GM12873 (cell line): ENCODE measurements at regions not wholly inside any gene's neighbourhood (a gene's known extent, or its start where the extent isn't known, plus 50 kb on each side); places are given as distances from the start of the nearest gene placed in this dataset.

Experiments used
- TF ChIP-seq, protein P1 (sequence below): IDR thresholded peaks from 2 replicates; pipeline ENCODE4 v1.5.1; 2012; ENCODE audit warnings: low read depth, mild to moderate bottlenecking, moderate library complexity, low read length, control low read depth; ENCODE audit not compliant: insufficient read depth; ENCODE audit errors: missing control alignments

DNA sequence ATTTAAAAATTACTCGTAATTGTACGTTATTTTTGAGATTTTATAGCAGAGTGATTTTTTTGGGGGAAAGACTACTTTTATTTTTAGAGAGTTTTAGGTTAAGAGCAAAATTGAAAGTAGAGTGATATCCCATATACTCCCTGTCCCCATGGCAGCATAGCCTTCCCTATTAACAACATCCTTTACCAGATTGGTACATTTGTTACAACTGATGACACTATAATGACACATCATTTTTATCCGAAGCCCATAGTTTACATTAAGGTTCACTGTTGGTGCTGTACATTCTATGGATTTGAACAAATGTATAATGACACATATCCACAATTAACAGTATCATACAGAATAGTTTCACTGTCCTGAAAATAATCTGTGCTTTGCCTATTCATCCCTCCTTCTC, 1126.4 kb upstream of the CITED2 start:
- TF ChIP-seq, protein P1, sequence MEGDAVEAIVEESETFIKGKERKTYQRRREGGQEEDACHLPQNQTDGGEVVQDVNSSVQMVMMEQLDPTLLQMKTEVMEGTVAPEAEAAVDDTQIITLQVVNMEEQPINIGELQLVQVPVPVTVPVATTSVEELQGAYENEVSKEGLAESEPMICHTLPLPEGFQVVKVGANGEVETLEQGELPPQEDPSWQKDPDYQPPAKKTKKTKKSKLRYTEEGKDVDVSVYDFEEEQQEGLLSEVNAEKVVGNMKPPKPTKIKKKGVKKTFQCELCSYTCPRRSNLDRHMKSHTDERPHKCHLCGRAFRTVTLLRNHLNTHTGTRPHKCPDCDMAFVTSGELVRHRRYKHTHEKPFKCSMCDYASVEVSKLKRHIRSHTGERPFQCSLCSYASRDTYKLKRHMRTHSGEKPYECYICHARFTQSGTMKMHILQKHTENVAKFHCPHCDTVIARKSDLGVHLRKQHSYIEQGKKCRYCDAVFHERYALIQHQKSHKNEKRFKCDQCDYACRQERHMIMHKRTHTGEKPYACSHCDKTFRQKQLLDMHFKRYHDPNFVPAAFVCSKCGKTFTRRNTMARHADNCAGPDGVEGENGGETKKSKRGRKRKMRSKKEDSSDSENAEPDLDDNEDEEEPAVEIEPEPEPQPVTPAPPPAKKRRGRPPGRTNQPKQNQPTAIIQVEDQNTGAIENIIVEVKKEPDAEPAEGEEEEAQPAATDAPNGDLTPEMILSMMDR = no peak

GRCh38 chr6:140499607-140500006, 1125.2 kb upstream of the CITED2 start:
- TF ChIP-seq, protein P1 = no peak

DNA sequence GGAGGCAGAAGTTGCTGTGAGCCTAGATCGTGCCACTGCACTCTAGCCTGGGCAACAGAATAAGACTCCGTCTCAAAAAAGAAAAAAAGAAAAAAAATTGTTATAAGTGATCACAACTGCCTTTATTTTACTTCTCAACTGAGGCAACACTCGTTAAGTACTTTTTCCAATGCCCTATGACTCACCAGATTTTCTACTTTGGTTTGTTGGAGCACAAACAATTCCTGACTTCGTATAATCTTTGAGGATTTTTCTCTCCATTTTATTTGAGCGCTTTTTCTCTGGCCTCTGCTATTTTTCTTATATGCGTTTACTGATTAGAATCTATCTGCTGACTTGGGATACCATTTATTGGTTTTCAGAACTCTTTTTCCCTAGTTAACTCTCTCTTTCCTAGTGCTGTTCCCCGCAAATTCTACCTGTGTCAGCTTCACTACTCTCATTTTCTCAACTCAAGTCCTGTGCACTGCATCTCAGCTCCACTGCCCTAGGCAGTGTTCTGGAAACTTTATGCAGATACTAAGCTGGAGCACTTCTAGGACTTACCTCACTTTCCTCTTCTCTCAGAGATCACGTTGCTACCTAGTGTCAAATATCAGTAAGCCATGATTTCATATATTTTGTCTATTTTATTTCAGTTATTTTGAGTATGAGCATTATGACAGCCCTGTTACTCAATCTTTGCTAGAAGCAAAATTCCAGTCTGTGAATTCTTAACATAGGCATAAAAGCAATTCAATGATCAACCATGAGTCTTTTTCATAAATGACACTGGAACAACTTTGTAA, 1120.1 kb upstream of the CITED2 start:
- TF ChIP-seq, protein P1 = no peak

- TF ChIP-seq, protein P1 = no peak
Measured at GRCh38 chr6:140490081-140490480, 1115.6 kb upstream of the CITED2 start.

DNA sequence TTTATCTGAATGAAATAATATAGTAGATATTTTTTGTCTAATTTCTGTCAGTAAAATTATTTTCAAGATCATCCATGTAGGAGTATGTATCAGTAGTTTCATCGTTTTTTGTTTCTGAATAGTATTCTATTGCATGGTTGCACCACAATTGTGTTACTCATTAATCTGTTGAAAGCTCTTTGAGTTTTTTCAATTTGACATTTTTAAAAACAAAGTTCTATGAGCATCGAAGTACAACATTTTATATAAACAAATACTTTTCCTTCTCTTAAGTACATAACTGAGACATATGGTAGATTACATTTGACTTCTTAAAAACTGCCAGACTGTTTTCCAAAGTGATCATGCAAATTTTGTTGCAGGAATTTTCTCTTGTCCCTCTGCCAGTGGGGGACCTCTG, 1113.1 kb upstream of the CITED2 start:
- TF ChIP-seq, protein P1 = no peak

GRCh38 chr6:140486450-140487361, 1112.3 kb upstream of the CITED2 start:
- TF ChIP-seq, protein P1 = no peak
